ENCODE measurements at regions not wholly inside any gene's neighbourhood (a gene's known extent, or its start where the extent isn't known, plus 50 kb on each side); places are given as distances from the start of the nearest gene placed in this dataset.
A peak's percentile ranks its signal among the peaks of the same experiment; 100 is the strongest.
"Not testable (repeated sequence)": the region's sequence is repeated elsewhere in the genome, so short reads cannot be mapped to it uniquely, and the experiment has no call there.

- FAIRE-seq (no peak), DNase-seq (ENCODE audit: extremely low spot score, insufficient read length, low read depth) (no peak)
Measured at GRCh38 chr5:174947548-174947947, 223.2 kb downstream of the MSX2 start.

- FAIRE-seq (no peak), DNase-seq (ENCODE audit: extremely low spot score, insufficient read length, low read depth) (no peak)
Measured at GRCh38 chr5:174945853-174946252, 221.5 kb downstream of the MSX2 start.

GRCh38 chr5:174943785-174944184 lies 219.4 kb downstream of the MSX2 start:
- DNase-seq (ENCODE audit: extremely low spot score, insufficient read length, low read depth), result no peak
- FAIRE-seq, result no peak

GRCh38 chr5:174943002-174943401 lies 218.6 kb downstream of the MSX2 start:
- not testable (repeated sequence) for DNase-seq (ENCODE audit: extremely low spot score, insufficient read length, low read depth); FAIRE-seq

- no peak for DNase-seq (ENCODE audit: extremely low spot score, insufficient read length, low read depth)
- FAIRE-seq, result no peak
Measured at GRCh38 chr5:174937201-174938123, 213.1 kb downstream of the MSX2 start.

GRCh38 chr5:174935854-174936474 lies 211.6 kb downstream of the MSX2 start:
- FAIRE-seq (peak; percentile 35), DNase-seq (ENCODE audit: extremely low spot score, insufficient read length, low read depth) (peak; percentile 3)

GRCh38 chr5:174931033-174931432 lies 206.7 kb downstream of the MSX2 start:
- DNase-seq (ENCODE audit: extremely low spot score, insufficient read length, low read depth); FAIRE-seq: not testable (repeated sequence)

- no peak for DNase-seq (ENCODE audit: extremely low spot score, insufficient read length, low read depth)
- FAIRE-seq, result no peak
Measured at GRCh38 chr5:174925586-174925985, 201.2 kb downstream of the MSX2 start.

GRCh38 chr5:174922955-174923354 lies 198.6 kb downstream of the MSX2 start:
- no peak for FAIRE-seq
- no peak for DNase-seq (ENCODE audit: extremely low spot score, insufficient read length, low read depth)

GRCh38 chr5:174920906-174921550 lies 196.6 kb downstream of the MSX2 start:
- DNase-seq (ENCODE audit: extremely low spot score, insufficient read length, low read depth) (no peak), FAIRE-seq (no peak)

GRCh38 chr5:174919351-174919750 lies 195.0 kb downstream of the MSX2 start:
- DNase-seq (ENCODE audit: extremely low spot score, insufficient read length, low read depth), result no peak
- FAIRE-seq, result no peak

- FAIRE-seq, result no peak
- no peak for DNase-seq (ENCODE audit: extremely low spot score, insufficient read length, low read depth)
Measured at GRCh38 chr5:174918655-174919054, 194.3 kb downstream of the MSX2 start.

GRCh38 chr5:174917976-174918554 lies 193.7 kb downstream of the MSX2 start:
- DNase-seq (ENCODE audit: extremely low spot score, insufficient read length, low read depth) (no peak), FAIRE-seq (no peak)

GRCh38 chr5:174917435-174917834 lies 193.1 kb downstream of the MSX2 start:
- not testable (repeated sequence) for FAIRE-seq; DNase-seq (ENCODE audit: extremely low spot score, insufficient read length, low read depth)

- not testable (repeated sequence) for DNase-seq (ENCODE audit: extremely low spot score, insufficient read length, low read depth); FAIRE-seq
Measured at GRCh38 chr5:174916924-174917323, 192.5 kb downstream of the MSX2 start.

- FAIRE-seq, result no peak
- no peak for DNase-seq (ENCODE audit: extremely low spot score, insufficient read length, low read depth)
Measured at GRCh38 chr5:174916227-174916626, 191.8 kb downstream of the MSX2 start.

- FAIRE-seq, result no peak
Measured at GRCh38 chr5:174911118-174911517, 186.7 kb downstream of the MSX2 start.

GRCh38 chr5:174910245-174910737 lies 185.9 kb downstream of the MSX2 start:
- DNase-seq (ENCODE audit: extremely low spot score, insufficient read length, low read depth), result peak; percentile 26
- peak; percentile 80 for FAIRE-seq

More at GRCh38 chr5:174911118-174911517, 186.7 kb downstream of the MSX2 start:
- DNase-seq (ENCODE audit: extremely low spot score, insufficient read length, low read depth), result no peak

- no peak for DNase-seq (ENCODE audit: extremely low spot score, insufficient read length, low read depth)
- no peak for FAIRE-seq
Measured at GRCh38 chr5:174903172-174903732, 178.9 kb downstream of the MSX2 start.

- FAIRE-seq (no peak), DNase-seq (ENCODE audit: extremely low spot score, insufficient read length, low read depth) (no peak)
Measured at GRCh38 chr5:174901336-174901735, 177.0 kb downstream of the MSX2 start.

All from GM18507 (cell line).